ENCODE measurements at regions not wholly inside any gene's neighbourhood (a gene's known extent, or its start where the extent isn't known, plus 50 kb on each side); places are given as distances from the start of the nearest gene placed in this dataset.

- H3K36me3 Mint-ChIP-seq = no peaks in the 10 kb centered on the region
- Histone ChIP-seq H4K20me1 (ENCODE audit: insufficient read depth, low read length) (no peaks in the 10 kb centered on the region), H3K9ac (ENCODE audit: insufficient read depth, low read length, poor library complexity, severe bottlenecking) (no peak overlapping the region), H3K4me1 (ENCODE audit: control insufficient read depth in 1 of 2, insufficient read depth in 2 of 2, low read length in 2 of 2) (no peaks in the 10 kb centered on the region), H3K9me3 (replicated peaks in 1 of 2; ENCODE audit: control insufficient read depth in 1 of 2, insufficient read depth in 1 of 2, low read length in 2 of 2) (no peaks in the 10 kb centered on the region), H3K4me3 (replicated peaks in 1 of 3; ENCODE audit: low read depth in 2 of 3, low read length in 3 of 3) (no peak overlapping the region), H3K4me2 (replicated peaks; ENCODE audit: extremely low read depth, low read length, poor library complexity, severe bottlenecking) (no peak overlapping the region), H3K79me2 (ENCODE audit: insufficient read depth, low read length) (no peaks in the 10 kb centered on the region), H3K27ac (ENCODE audit: low read depth in 1 of 2, low read length in 2 of 2) (no peak overlapping the region), H3K36me3 (replicated peaks in 1 of 2; ENCODE audit: control insufficient read depth in 1 of 2, insufficient read depth in 2 of 2, low read length in 2 of 2) (no peaks in the 10 kb centered on the region), H2AFZ (ENCODE audit: insufficient read depth, low read depth, low read length, poor library complexity, severe bottlenecking) (no peak overlapping the region), H3K27me3 (ENCODE audit: control insufficient read depth in 2 of 2, insufficient read depth in 2 of 2, low read length in 2 of 2) (no peaks in the 10 kb centered on the region)
- H3K9me3 Mint-ChIP-seq = peaks cover 0 to 6% (median 3%) of the 10 kb centered on the region in 7 donors
- no peak for DNase-seq
- intact Hi-C loops (cut with micrococcal nuclease) = no loop called here
- 95% methylated on average over 2 of the region's 2 CpGs for WGBS (ENCODE audit: insufficient coverage)
- no peak for TF ChIP-seq CTCF (IDR thresholded peaks at IDR 0.05)
- no peaks in the 10 kb centered on the region for H3K4me1 Mint-ChIP-seq
- no peak overlapping the region for H3K27ac Mint-ChIP-seq
- no peaks in the 10 kb centered on the region for H3K27me3 Mint-ChIP-seq (ENCODE audit: low read depth in 3 of 3)
- H3K4me3 Mint-ChIP-seq = no peak overlapping the region
These were observed 622.9 kb upstream of the ID4 start for GRCh38 chr6:19214231-19214630.

- no peaks in the 10 kb centered on the region for H3K36me3 Mint-ChIP-seq
- no peaks in the 10 kb centered on the region for H3K36me3 ChIP-seq (replicated peaks in 1 of 2; ENCODE audit: control insufficient read depth in 1 of 2, insufficient read depth in 2 of 2, low read length in 2 of 2)
- no peak overlapping the region for H3K4me2 ChIP-seq (replicated peaks; ENCODE audit: extremely low read depth, low read length, poor library complexity, severe bottlenecking)
- H3K9me3 ChIP-seq (replicated peaks in 1 of 2; ENCODE audit: control insufficient read depth in 1 of 2, insufficient read depth in 1 of 2, low read length in 2 of 2) = peaks cover 0 to 8% of the 10 kb centered on the region in 2 donors
- DNase-seq = no peak
- H3K4me3 ChIP-seq (replicated peaks in 1 of 3; ENCODE audit: low read depth in 2 of 3, low read length in 3 of 3) = no peak overlapping the region
- H3K27me3 Mint-ChIP-seq (ENCODE audit: low read depth in 3 of 3) = no peaks in the 10 kb centered on the region
- H3K27me3 ChIP-seq (ENCODE audit: control insufficient read depth in 2 of 2, insufficient read depth in 2 of 2, low read length in 2 of 2) = no peaks in the 10 kb centered on the region
- no peak for TF ChIP-seq CTCF (IDR thresholded peaks at IDR 0.05)
- H3K79me2 ChIP-seq (ENCODE audit: insufficient read depth, low read length) = no peaks in the 10 kb centered on the region
- H3K9ac ChIP-seq (ENCODE audit: insufficient read depth, low read length, poor library complexity, severe bottlenecking) = no peak overlapping the region
- H3K27ac Mint-ChIP-seq = no peak overlapping the region
- no peaks in the 10 kb centered on the region for H4K20me1 ChIP-seq (ENCODE audit: insufficient read depth, low read length)
- no peaks in the 10 kb centered on the region for H3K4me1 Mint-ChIP-seq
- H3K4me1 ChIP-seq (ENCODE audit: control insufficient read depth in 1 of 2, insufficient read depth in 2 of 2, low read length in 2 of 2) = no peaks in the 10 kb centered on the region
- H3K4me3 Mint-ChIP-seq = no peak overlapping the region
- H3K27ac ChIP-seq (ENCODE audit: low read depth in 1 of 2, low read length in 2 of 2) = no peak overlapping the region
- intact Hi-C loops (cut with micrococcal nuclease) = no loop called here
- no peak overlapping the region for H2AFZ ChIP-seq (ENCODE audit: insufficient read depth, low read depth, low read length, poor library complexity, severe bottlenecking)
- WGBS (ENCODE audit: insufficient coverage) = no CpG with 5 or more reads among the region's 1 CpG
- H3K9me3 Mint-ChIP-seq = peaks cover 1 to 13% (median 9%) of the 10 kb centered on the region in 7 donors
These were observed 617.2 kb upstream of the ID4 start for GRCh38 chr6:19219931-19220330.

All from CD14-positive monocyte (primary cell).